GM21423 (cell line): ENCODE measurements at regions not wholly inside any gene's neighbourhood (a gene's known extent, or its start where the extent isn't known, plus 50 kb on each side); places are given as distances from the start of the nearest gene placed in this dataset.

Source experiments
- ATAC-seq: cut with Tn5 transposase; IDR thresholded peaks from one replicate; pipeline ENCODE4 v1.9.1; 2021; ENCODE audit warnings: mild to moderate bottlenecking, moderate library complexity; ENCODE audit not compliant: unreplicated experiment

- no peak for ATAC-seq
Observed at GRCh38 chr2:59312967-59313940, 1072.1 kb upstream of the FANCL start.

- ATAC-seq = no peak
Observed at GRCh38 chr2:59312029-59312428, 1070.9 kb upstream of the FANCL start.

GRCh38 chr2:59308108-59308507 lies 1067.0 kb upstream of the FANCL start:
- no peak for ATAC-seq

GRCh38 chr2:59307196-59307595 lies 1066.1 kb upstream of the FANCL start:
- ATAC-seq = no peak

- ATAC-seq = no peak
Observed at GRCh38 chr2:59303272-59303671, 1062.1 kb upstream of the FANCL start.

GRCh38 chr2:59302683-59303082 lies 1061.6 kb upstream of the FANCL start:
- ATAC-seq = no peak

GRCh38 chr2:59301466-59302402 lies 1060.6 kb upstream of the FANCL start:
- no peak for ATAC-seq

GRCh38 chr2:59297816-59298215 lies 1056.7 kb upstream of the FANCL start:
- no peak for ATAC-seq

GRCh38 chr2:59296279-59296678 lies 1055.2 kb upstream of the FANCL start:
- ATAC-seq = no peak

GRCh38 chr2:59295524-59296162 lies 1054.5 kb upstream of the FANCL start:
- no peak for ATAC-seq

- ATAC-seq = no peak
Observed at GRCh38 chr2:59288771-59289170, 1047.6 kb upstream of the FANCL start.

- no peak for ATAC-seq
Observed at GRCh38 chr2:59282374-59283057, 1041.4 kb upstream of the FANCL start.

- ATAC-seq = no peak
Observed at GRCh38 chr2:59277671-59278070, 1036.5 kb upstream of the FANCL start.

- ATAC-seq = no peak
Observed at GRCh38 chr2:59276917-59277316, 1035.8 kb upstream of the FANCL start.

GRCh38 chr2:59276033-59276432 lies 1034.9 kb upstream of the FANCL start:
- ATAC-seq = no peak

GRCh38 chr2:59266453-59266852 lies 1025.3 kb upstream of the FANCL start:
- ATAC-seq = no peak

- no peak for ATAC-seq
Observed at GRCh38 chr2:59259913-59260312, 1018.8 kb upstream of the FANCL start.

GRCh38 chr2:59256290-59256689 lies 1015.2 kb upstream of the FANCL start:
- no peak for ATAC-seq

GRCh38 chr2:59254279-59254678 lies 1013.2 kb upstream of the FANCL start:
- no peak for ATAC-seq

- no peak for ATAC-seq
Observed at GRCh38 chr2:59250307-59250677, 1009.2 kb upstream of the FANCL start.
